CD14-positive monocyte (primary cell): ENCODE measurements at regions not wholly inside any gene's neighbourhood (a gene's known extent, or its start where the extent isn't known, plus 50 kb on each side); places are given as distances from the start of the nearest gene placed in this dataset.

Experiments used
- DNase-seq, 3 donors: peaks; one replicate each; pipeline ENCODE4 v3.0.0-alpha.2; 2011 to 2022
- H2AFZ ChIP-seq: 2 replicates; pipeline ENCODE4 v1.6.0; 2012; ENCODE audit warnings: mild to moderate bottlenecking, low read depth, low read length, inconsistent platforms; ENCODE audit not compliant: insufficient read depth, poor library complexity, severe bottlenecking
- H3K27ac ChIP-seq, 2 donors: 1 replicate in 1 of 2; 2 replicates in 1 of 2; pipeline ENCODE4 v1.5.1; 2012 to 2013; ENCODE audit warnings: low read length in 2 of 2, control low read depth in 1 of 2, inconsistent platforms in 1 of 2, low read depth in 1 of 2, mild to moderate bottlenecking in 1 of 2
- H3K27me3 ChIP-seq, 2 donors: one replicate each; pipeline versions ENCODE4 v1.6.0 to v1.6.1; 2011 to 2013; ENCODE audit warnings: low read length in 2 of 2; ENCODE audit not compliant: control insufficient read depth in 2 of 2, insufficient read depth in 2 of 2
- H3K36me3 ChIP-seq, 2 donors: replicated peaks in 1 of 2; 1 replicate in 1 of 2; 2 replicates in 1 of 2; pipeline versions ENCODE4 v1.5.1 to v1.6.1; 2012 to 2013; ENCODE audit warnings: low read length in 2 of 2, control low read depth in 1 of 2, inconsistent platforms in 1 of 2, mild to moderate bottlenecking in 1 of 2; ENCODE audit not compliant: insufficient read depth in 2 of 2, control insufficient read depth in 1 of 2
- H3K4me1 ChIP-seq, 2 donors: 1 replicate in 1 of 2; 2 replicates in 1 of 2; pipeline versions ENCODE4 v1.5.1 to v1.6.1; 2012 to 2013; ENCODE audit warnings: low read length in 2 of 2, control low read depth in 1 of 2, inconsistent platforms in 1 of 2, mild to moderate bottlenecking in 1 of 2, moderate library complexity in 1 of 2; ENCODE audit not compliant: insufficient read depth in 2 of 2, control insufficient read depth in 1 of 2
- H3K4me2 ChIP-seq: replicated peaks from 2 replicates; pipeline ENCODE3; 2012; ENCODE audit warnings: low read length, moderate library complexity, mild to moderate bottlenecking; ENCODE audit not compliant: poor library complexity, severe bottlenecking; ENCODE audit errors: extremely low read depth
- H3K4me3 ChIP-seq, 3 experiments: fragments of 200-600 bp in 1 of 3; sonication (generic) in 1 of 3; replicated peaks in 1 of 3; 1 replicate in 2 of 3; 2 replicates in 1 of 3; pipeline ENCODE4 v1.5.1; 2011 to 2013; ENCODE audit warnings: low read length in 3 of 3, mild to moderate bottlenecking in 3 of 3, control low read depth in 2 of 3, low read depth in 2 of 3, inconsistent platforms in 1 of 3, moderate library complexity in 1 of 3
- H3K79me2 ChIP-seq: 2 replicates; pipeline ENCODE4 v1.6.0; 2012; ENCODE audit warnings: mild to moderate bottlenecking, control low read depth, inconsistent platforms, low read length, moderate library complexity; ENCODE audit not compliant: insufficient read depth
- H3K9ac ChIP-seq: 2 replicates; pipeline ENCODE4 v1.6.0; 2017; ENCODE audit warnings: low read length, mild to moderate bottlenecking; ENCODE audit not compliant: insufficient read depth, poor library complexity, severe bottlenecking
- H3K9me3 ChIP-seq, 2 donors: replicated peaks in 1 of 2; 1 replicate in 1 of 2; 2 replicates in 1 of 2; pipeline versions ENCODE4 v1.5.1 to v1.6.1; 2012 to 2013; ENCODE audit warnings: low read length in 2 of 2, control low read depth in 1 of 2; ENCODE audit not compliant: control insufficient read depth in 1 of 2, insufficient read depth in 1 of 2
- H4K20me1 ChIP-seq: 2 replicates; pipeline ENCODE4 v1.6.0; 2012; ENCODE audit warnings: mild to moderate bottlenecking, low read length, control low read depth, moderate library complexity; ENCODE audit not compliant: insufficient read depth
- H3K27ac Mint-ChIP-seq, 7 donors: one replicate each; pipeline ENCODE4 v1.8.0; 2020; ENCODE audit warnings: mild to moderate bottlenecking in 7 of 7, mixed read lengths in 7 of 7, moderate library complexity in 6 of 7, inconsistent platforms in 2 of 7
- H3K27me3 Mint-ChIP-seq, 3 donors: one replicate each; pipeline ENCODE4 v1.8.0; 2021 to 2022; ENCODE audit warnings: low read depth in 3 of 3, mild to moderate bottlenecking in 3 of 3, mixed read lengths in 3 of 3, moderate library complexity in 3 of 3, inconsistent platforms in 1 of 3
- H3K36me3 Mint-ChIP-seq, 2 donors: one replicate each; pipeline ENCODE4 v1.8.0; 2020; ENCODE audit warnings: mixed read lengths in 2 of 2, inconsistent platforms in 1 of 2, mild to moderate bottlenecking in 1 of 2
- H3K4me1 Mint-ChIP-seq: one replicate; pipeline ENCODE4 v1.8.0; 2020; ENCODE audit warnings: mild to moderate bottlenecking, mixed read lengths
- H3K4me3 Mint-ChIP-seq, 2 donors: one replicate each; pipeline ENCODE4 v1.8.0; 2020; ENCODE audit warnings: mild to moderate bottlenecking in 2 of 2, mixed read lengths in 2 of 2, moderate library complexity in 1 of 2
- H3K9me3 Mint-ChIP-seq, 7 donors: one replicate each; pipeline ENCODE4 v1.8.0; 2020 to 2022; ENCODE audit warnings: mixed read lengths in 7 of 7, mild to moderate bottlenecking in 6 of 7, moderate library complexity in 6 of 7, inconsistent platforms in 2 of 7
- CTCF ChIP-seq: fragments of 200-600 bp; IDR thresholded peaks from one replicate; pipeline ENCODE4 v1.8.0; 2022; ENCODE audit warnings: antibody characterized with exemption, mild to moderate bottlenecking
- WGBS: methylation state at CpG from one replicate; pipeline ENCODE4 v1.1.5; 2013; ENCODE audit warnings: missing lambda C conversion rate; ENCODE audit not compliant: insufficient coverage; 5-methylcytosine and 5-hydroxymethylcytosine counted together
- intact Hi-C, 2 donors: fragments of 100-400 bp; cut with micrococcal nuclease; formaldehyde crosslinking; loops; one replicate each; pipeline versions ENCODE4 v1.15.0 to v1.15.1; 2023

DNA sequence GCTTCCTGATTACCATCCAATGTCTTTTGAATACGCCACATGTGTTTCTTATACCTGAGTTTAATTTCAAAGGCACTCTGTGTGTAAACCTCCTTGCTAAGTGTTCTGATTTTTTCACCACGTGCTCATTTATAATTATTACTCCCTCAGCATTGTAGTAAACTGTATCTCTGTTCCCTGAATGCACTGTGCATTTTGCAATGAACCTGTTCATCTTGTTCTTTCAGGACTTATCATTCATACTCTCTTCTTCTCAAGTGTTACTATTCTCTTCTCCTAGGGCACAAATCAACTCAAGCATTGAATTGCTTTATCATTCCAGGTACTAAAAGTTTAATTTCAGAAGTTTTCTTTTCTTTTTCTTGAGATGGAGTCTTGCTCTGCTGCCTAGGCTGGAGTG, 383.4 kb upstream of the TRIB2 start:
- Histone ChIP-seq H2AFZ (no peak overlapping the region), H3K4me3 (no peak overlapping the region), H3K9me3 (peaks cover 0 to 2% of the 10 kb centered on the region in 2 donors), H3K27me3 (no peaks in the 10 kb centered on the region), H3K4me1 (no peaks in the 10 kb centered on the region), H3K79me2 (no peaks in the 10 kb centered on the region), H4K20me1 (no peaks in the 10 kb centered on the region), H3K36me3 (no peaks in the 10 kb centered on the region), H3K4me2 (no peak overlapping the region), H3K27ac (no peak overlapping the region), H3K9ac (no peak overlapping the region)
- Mint-ChIP-seq H3K4me3 (no peak overlapping the region), H3K27ac (no peak overlapping the region), H3K4me1 (no peaks in the 10 kb centered on the region), H3K36me3 (no peaks in the 10 kb centered on the region), H3K9me3 (peaks cover 0 to 5% (median 2%) of the 10 kb centered on the region in 7 donors), H3K27me3 (peaks cover 0 to 3% (median 0%) of the 10 kb centered on the region in 3 donors)
- no peak for DNase-seq
- TF ChIP-seq CTCF = no peak
- intact Hi-C loops = no loop called here
- WGBS = 75% methylated on average over 2 of the region's 2 CpGs

DNA sequence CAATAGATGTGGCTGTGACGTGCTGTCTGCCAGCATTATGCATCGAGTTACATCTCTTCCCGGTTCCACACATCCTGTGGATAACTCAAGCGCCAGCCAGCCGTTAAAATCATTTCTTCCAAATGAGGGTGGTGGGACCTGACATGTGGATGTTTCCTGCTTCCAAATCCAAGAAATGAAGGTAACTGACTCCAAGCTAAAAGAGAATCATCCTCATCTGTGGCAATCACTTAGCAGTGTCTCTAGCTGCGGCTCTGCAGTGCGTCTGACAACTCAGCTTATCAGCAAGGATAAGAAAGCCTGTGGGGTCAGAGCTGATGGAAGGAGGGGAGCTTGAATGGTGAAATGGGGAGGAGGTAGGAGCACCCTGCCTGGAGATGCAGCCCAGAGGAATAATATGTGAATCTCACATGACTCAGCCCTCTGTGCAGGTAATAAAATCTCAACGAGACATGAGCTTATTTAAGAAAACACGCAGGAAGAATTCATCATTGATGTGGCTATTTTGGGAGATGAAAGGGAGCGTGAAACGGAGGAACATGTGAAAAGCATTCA, 382.2 kb upstream of the TRIB2 start:
- Mint-ChIP-seq H3K27me3 (peaks cover 0 to 2% (median 0%) of the 10 kb centered on the region in 3 donors), H3K9me3 (peaks cover 0 to 5% (median 0%) of the 10 kb centered on the region in 7 donors), H3K4me1 (no peaks in the 10 kb centered on the region), H3K4me3 (no peak overlapping the region), H3K27ac (no peak overlapping the region), H3K36me3 (no peaks in the 10 kb centered on the region)
- 85% methylated on average over 3 of the region's 11 CpGs for WGBS
- TF ChIP-seq CTCF = no peak
- Histone ChIP-seq H2AFZ (no peak overlapping the region), H3K27me3 (no peaks in the 10 kb centered on the region), H3K4me1 (no peaks in the 10 kb centered on the region), H3K9ac (no peak overlapping the region), H3K27ac (no peak overlapping the region), H3K9me3 (no peaks in the 10 kb centered on the region), H3K36me3 (no peaks in the 10 kb centered on the region), H3K4me2 (no peak overlapping the region), H3K4me3 (no peak overlapping the region), H4K20me1 (no peaks in the 10 kb centered on the region), H3K79me2 (no peaks in the 10 kb centered on the region)
- intact Hi-C loops = no loop called here
- no peak for DNase-seq
